BE2C (cell line): ENCODE measurements at regions not wholly inside any gene's neighbourhood (a gene's known extent, or its start where the extent isn't known, plus 50 kb on each side); places are given as distances from the start of the nearest gene placed in this dataset.

ENCODE experiments used
- DNase-seq: peaks from one replicate; pipeline ENCODE4 v3.0.0-alpha.2; 2020
- H3K27me3 ChIP-seq: fragments of 250-450 bp; sonication (Bioruptor Pico); 2 replicates; pipeline ENCODE4 v1.5.1; 2020; ENCODE audit warnings: mild to moderate bottlenecking
- H3K36me3 ChIP-seq: fragments of 250-450 bp; sonication (Bioruptor Pico); 2 replicates; pipeline ENCODE4 v1.5.1; 2020; ENCODE audit warnings: mild to moderate bottlenecking
- H3K4me1 ChIP-seq: fragments of 250-450 bp; sonication (Bioruptor Pico); 2 replicates; pipeline ENCODE4 v1.5.1; 2020
- H3K4me3 ChIP-seq: 2 replicates; pipeline ENCODE4 v1.5.1; 2011; ENCODE audit warnings: low read depth, low read length
- H3K9me3 ChIP-seq: fragments of 250-450 bp; sonication (Bioruptor Pico); 2 replicates; pipeline ENCODE4 v1.5.1; 2020
- CTCF ChIP-seq: IDR thresholded peaks from 2 replicates; pipeline ENCODE4 v1.5.1; 2012; ENCODE audit warnings: mild to moderate bottlenecking, low read depth, low read length

DNA sequence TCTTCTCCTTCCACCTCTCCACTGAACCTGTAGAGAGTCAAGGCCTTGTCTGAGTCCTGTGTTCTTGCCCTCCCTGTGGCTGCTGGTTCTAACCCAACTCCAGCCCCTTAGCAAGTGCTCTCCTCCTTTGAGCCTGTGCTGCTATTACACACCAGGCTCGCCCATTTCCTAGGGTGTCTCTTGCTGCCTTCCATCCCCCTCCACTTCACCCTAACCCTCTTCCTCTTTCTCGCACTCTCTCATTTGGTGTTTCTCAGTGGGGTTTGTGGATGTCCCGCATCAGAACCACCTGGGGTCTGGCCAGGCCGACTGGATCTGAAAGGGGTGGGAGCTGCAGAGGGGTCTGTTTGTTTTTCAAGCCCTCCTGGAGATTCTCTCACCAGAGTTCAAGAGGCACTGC lies 156.7 kb downstream of the SPRY1 start:
- DNase-seq: no peak

GRCh38 chr4:123553733-123554637 lies 157.4 kb downstream of the SPRY1 start:
- H3K4me1 ChIP-seq: no peaks in the 10 kb centered on the region
- no peak for DNase-seq
- no peaks in the 10 kb centered on the region for H3K27me3 ChIP-seq
- H3K36me3 ChIP-seq: no peaks in the 10 kb centered on the region
- H3K9me3 ChIP-seq: no peaks in the 10 kb centered on the region
- H3K4me3 ChIP-seq: no peak overlapping the region
- TF ChIP-seq CTCF: no peak

More for the DNA sequence above, 156.7 kb downstream of the SPRY1 start:
- no peaks in the 10 kb centered on the region for H3K36me3 ChIP-seq
- TF ChIP-seq CTCF: no peak
- no peaks in the 10 kb centered on the region for H3K27me3 ChIP-seq
- H3K4me3 ChIP-seq: no peak overlapping the region
- no peaks in the 10 kb centered on the region for H3K4me1 ChIP-seq
- no peaks in the 10 kb centered on the region for H3K9me3 ChIP-seq

DNA sequence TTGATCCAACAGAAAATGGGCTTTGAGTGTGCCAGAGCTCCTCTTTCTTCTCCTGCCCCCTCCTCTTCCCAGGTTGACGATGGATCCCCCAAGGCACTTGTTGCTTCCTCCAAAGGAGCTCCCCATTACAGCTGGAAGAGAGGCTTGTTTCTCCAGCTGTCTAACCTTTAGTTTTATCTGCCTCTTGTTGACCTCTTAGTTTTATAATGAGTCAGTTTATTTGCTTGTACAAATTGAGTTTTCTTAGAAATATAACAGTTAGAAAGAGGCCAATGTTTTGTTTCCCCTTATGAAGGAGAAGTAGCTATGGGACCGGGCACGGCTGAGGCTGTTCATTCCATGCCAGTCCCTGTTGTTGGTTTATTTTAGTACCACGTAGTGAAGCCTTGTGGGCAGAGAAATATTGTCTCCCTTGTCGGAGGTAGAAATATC lies 158.2 kb downstream of the SPRY1 start:
- H3K9me3 ChIP-seq: no peaks in the 10 kb centered on the region
- no peak overlapping the region for H3K4me3 ChIP-seq
- no peak for TF ChIP-seq CTCF
- no peaks in the 10 kb centered on the region for H3K4me1 ChIP-seq
- no peaks in the 10 kb centered on the region for H3K36me3 ChIP-seq
- no peaks in the 10 kb centered on the region; the same call in 1 of the 2 replicates for H3K27me3 ChIP-seq
- no peak for DNase-seq

DNA sequence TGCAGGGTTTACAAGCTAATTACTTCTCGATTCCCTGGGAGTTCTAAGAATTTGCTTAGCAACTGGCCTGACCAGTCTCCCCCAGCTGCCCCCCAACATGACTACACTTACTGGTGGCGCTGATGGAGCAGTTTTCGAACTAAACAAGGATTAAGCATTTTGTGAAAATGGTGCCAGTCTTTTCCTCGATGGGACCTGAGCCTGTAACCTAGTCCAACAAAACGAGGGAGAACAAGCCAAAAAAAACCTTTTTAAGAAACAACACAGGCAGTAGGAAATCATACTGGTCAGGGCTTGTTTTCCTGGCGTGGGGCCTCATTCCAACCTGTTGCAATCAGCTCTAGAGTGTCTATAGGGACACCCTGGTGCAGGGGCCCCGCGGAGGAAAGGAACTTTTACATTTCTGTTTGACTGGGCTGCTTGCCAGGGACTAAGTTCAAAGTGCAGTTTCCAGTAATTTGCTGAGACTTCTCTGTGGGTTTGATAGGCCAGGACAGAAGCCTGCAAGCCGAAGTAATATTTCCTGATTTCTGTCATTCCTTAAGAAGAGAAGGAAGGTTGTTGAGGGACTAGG lies 158.7 kb downstream of the SPRY1 start:
- H3K4me3 ChIP-seq: no peak overlapping the region
- DNase-seq: no peak
- H3K4me1 ChIP-seq: no peaks in the 10 kb centered on the region

DNA sequence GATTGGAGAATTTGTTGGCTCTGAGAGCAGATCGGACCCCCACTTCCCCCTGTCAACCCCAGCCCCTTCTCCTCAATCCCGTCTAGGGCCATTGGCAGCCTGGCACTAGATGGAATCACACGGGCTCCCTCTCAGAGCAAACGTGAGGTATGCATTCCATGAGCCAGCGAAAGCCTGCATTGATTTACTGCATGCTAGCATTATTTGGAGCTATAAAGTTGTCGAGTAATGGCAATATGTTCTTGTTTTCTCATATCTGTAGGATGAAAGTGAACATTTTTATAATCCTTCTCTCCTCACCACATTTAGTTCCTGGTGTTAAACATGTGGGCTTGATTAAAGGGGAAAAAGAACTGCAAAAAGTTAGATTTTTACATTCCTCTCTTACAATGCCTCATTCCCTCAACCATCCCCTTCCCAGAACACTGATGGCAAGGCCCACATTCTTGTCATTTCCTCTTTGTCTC lies 159.2 kb downstream of the SPRY1 start:
- no peak for DNase-seq
- no peak for TF ChIP-seq CTCF
- no peaks in the 10 kb centered on the region for H3K4me1 ChIP-seq

More for the DNA sequence above, 158.7 kb downstream of the SPRY1 start:
- Histone ChIP-seq H3K9me3 (no peaks in the 10 kb centered on the region), H3K27me3 (no peaks in the 10 kb centered on the region; the same call in 1 of the 2 replicates), H3K36me3 (no peaks in the 10 kb centered on the region)
- TF ChIP-seq CTCF: no peak

DNA sequence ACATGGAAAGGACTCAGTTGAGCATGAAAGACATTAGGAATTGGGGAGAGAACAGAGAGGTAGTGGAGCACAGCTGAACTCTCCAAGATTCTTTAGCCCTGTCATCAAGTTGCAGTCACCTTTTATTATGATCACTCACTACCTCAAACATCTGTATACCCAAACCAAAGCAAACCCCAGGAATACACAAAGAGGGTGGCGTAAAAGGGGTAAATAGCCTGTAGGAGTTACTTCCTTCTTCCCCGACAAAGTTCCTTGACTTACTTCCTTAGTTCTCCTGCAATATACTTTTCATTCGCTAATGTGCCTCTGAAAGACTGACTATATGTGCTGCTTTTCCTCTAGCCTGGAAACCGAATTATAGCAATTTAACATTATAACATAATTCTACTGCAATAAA lies 159.9 kb downstream of the SPRY1 start:
- H3K4me3 ChIP-seq: no peak overlapping the region
- no peaks in the 10 kb centered on the region for H3K36me3 ChIP-seq
- no peaks in the 10 kb centered on the region; the same call in 1 of the 2 replicates for H3K27me3 ChIP-seq
- H3K9me3 ChIP-seq: no peaks in the 10 kb centered on the region
- no peak for DNase-seq
- no peaks in the 10 kb centered on the region for H3K4me1 ChIP-seq
- TF ChIP-seq CTCF: no peak

More for the DNA sequence above, 159.2 kb downstream of the SPRY1 start:
- no peaks in the 10 kb centered on the region; the same call in 1 of the 2 replicates for H3K27me3 ChIP-seq
- H3K4me3 ChIP-seq: no peak overlapping the region
- no peaks in the 10 kb centered on the region for H3K36me3 ChIP-seq
- H3K9me3 ChIP-seq: no peaks in the 10 kb centered on the region
